ENCODE measurements at regions not wholly inside any gene's neighbourhood (a gene's known extent, or its start where the extent isn't known, plus 50 kb on each side); places are given as distances from the start of the nearest gene placed in this dataset.
"Not testable (repeated sequence)": the region's sequence is repeated elsewhere in the genome, so short reads cannot be mapped to it uniquely, and the experiment has no call there.

GRCh38 chr2:2782007-2782406 lies 450.9 kb upstream of the MYT1L start:
- DNase-seq = no peak

- no peak for DNase-seq
Observed at GRCh38 chr2:2779727-2780126, 448.7 kb upstream of the MYT1L start.

DNA sequence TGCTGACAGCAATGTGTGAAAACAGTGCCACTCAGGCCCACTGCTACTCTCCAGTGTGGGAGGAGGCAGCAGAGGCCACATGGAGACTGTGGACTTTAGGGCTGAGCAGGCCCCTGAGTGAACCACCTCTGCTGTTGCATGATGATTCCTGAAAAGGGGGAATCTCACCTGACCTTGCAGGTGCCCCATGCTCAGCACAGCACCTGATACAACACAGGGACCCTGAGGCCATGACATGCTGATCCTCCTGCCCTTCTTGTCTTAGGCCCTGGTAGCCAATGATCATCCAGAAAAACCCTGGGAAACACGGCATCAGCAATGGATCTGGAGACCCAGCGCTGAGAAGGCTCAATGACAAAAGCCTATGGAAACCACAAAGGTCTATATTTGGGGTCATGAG lies 446.8 kb upstream of the MYT1L start:
- DNase-seq = no peak

- no peak for DNase-seq
Observed at GRCh38 chr2:2777213-2777612, 446.1 kb upstream of the MYT1L start.

- DNase-seq = no peak
Observed at GRCh38 chr2:2775018-2775417, 443.9 kb upstream of the MYT1L start.

- no peak for DNase-seq
Observed at GRCh38 chr2:2773692-2774091, 442.6 kb upstream of the MYT1L start.

- DNase-seq = not testable (repeated sequence)
Observed at GRCh38 chr2:2773080-2773479, 442.0 kb upstream of the MYT1L start.

GRCh38 chr2:2771721-2772411 lies 440.8 kb upstream of the MYT1L start:
- DNase-seq = no peak

- no peak for DNase-seq
Observed at GRCh38 chr2:2769481-2770431, 438.7 kb upstream of the MYT1L start.

GRCh38 chr2:2768476-2768875 lies 437.4 kb upstream of the MYT1L start:
- DNase-seq = no peak

DNA sequence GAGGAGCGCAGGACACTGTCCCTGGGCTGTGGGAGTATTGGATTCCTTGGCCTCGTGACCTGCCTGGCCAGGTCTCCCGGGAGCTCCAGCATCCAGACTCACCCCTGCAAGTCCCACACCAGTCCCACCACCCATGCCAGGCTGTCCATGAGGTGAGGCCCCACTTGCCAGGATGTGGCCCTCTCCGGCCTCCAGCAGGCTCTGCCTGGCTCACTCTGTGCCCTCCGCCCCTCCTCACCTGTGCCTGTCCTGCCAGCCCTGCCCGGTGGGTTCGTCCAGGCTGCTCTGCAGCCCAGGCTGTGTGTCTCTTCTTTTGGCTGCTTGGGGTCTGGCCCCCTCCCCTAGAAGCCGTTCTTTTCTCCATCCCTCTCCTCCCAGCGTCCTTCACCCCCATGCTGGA lies 436.8 kb upstream of the MYT1L start:
- no peak for DNase-seq

- no peak for DNase-seq
Observed at GRCh38 chr2:2765839-2766495, 434.9 kb upstream of the MYT1L start.

DNA sequence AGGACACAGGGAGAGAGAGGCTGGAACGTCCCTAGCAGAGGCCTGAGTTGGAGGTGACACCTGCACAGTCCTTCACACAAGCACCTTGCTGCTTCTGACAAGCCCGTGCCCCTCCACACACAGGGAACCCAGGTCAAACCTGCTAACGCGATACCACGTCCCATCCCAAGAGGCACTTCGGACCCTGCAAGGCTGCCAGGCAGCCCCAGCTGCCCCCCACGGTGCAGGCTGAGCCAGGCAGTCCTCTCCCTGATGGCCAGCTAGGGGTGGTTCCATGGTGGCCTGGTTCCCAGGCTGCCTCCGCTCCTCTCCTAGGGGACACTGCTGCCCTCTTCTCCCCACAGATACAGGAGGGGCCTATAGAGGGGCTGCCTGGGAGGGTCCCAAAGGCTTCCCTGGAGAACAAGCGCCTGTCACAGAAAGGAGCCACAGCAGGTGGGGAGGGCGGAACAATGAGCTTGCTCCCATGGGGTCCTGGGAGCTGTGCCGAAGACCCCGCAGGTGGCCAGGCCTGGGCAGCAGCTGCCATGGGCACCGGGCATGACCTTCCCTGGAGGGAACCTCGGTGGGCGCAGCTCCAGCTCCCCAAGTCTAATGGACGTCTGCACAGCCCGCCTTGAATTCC lies 434.2 kb upstream of the MYT1L start:
- no peak for DNase-seq

GRCh38 chr2:2764739-2765138 lies 433.7 kb upstream of the MYT1L start:
- no peak for DNase-seq

DNA sequence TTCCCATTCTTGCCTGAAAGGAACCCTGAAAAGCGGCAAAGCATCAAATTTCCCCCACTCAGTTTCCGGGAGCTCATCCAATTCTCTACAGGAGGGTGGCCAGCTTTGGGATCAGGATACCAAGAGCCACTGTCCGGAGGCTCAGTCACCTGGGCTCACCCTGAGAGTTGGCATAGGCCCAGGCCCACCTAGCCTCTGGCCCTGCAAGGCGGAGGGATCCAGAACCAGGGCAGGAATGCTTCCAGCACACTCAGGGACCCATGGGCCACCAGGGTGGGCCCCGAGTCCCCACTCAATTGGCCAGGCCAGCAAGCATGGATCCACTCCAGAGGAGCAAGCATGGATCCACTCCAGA lies 432.9 kb upstream of the MYT1L start:
- no peak for DNase-seq

- no peak for DNase-seq
Observed at GRCh38 chr2:2763351-2764000, 432.4 kb upstream of the MYT1L start.

GRCh38 chr2:2762913-2763312 lies 431.8 kb upstream of the MYT1L start:
- no peak for DNase-seq

DNA sequence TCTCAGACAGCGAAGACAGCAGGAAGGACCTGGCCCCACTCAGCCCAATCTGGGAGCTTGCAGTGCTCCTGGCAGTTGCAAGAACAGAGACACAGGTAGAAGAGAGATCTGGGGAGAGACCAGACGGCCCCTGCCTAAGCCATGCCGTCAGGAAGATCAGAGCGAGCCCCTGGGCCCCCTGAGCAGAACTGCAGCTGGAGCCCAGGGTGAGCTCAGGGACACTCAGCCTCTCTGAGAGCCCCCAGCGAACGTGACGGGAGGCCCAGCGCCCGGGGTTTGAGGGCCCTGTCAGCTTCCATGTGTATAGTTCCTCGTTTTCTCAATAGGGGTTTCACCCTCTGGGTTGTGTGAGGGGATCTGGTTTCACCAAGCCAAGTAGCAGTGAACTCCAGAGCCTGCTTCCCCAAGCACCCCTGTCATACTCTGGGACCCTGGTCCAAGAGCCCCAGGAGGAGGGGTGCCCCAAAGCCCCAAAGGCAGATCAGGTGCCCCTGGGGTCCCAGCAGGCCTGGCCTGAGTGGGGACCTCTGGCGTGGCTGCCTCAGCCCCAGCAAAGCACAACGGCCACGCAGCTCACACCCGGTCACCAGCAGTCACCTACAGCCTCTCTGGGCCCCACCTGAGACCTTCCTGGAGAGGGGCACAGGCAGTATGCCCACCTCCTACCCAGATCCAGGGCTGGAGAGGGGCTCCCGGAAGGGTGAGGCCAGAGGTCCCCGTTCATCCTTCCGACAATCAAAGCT lies 431.3 kb upstream of the MYT1L start:
- DNase-seq = no peak

DNA sequence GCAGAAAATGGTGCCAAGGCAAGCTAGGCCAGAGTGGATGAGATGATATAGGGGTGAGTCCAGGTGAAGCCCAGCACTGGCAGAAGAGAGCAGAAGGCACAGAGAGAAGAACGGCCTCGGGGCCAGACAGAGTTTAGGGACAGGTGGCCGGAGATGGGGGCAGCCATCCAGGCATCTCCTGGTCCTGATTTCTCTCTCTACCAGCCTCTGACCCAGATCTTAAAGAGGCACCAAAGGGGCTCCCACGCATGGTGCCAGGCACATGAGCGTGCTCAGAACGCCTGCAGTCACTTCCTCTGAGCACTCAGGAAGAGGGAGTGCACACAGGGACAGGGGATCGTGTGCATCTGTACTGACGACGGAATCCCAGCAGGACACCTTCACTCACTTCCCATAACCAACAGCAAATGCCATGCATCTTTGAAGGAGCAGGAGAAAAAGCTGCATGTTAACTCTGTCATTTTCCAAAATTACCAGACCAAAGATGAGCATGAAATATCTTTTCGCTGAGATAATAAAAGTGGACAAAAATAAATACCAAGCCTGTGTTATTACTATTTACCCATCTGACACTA lies 427.8 kb upstream of the MYT1L start:
- no peak for DNase-seq

DNA sequence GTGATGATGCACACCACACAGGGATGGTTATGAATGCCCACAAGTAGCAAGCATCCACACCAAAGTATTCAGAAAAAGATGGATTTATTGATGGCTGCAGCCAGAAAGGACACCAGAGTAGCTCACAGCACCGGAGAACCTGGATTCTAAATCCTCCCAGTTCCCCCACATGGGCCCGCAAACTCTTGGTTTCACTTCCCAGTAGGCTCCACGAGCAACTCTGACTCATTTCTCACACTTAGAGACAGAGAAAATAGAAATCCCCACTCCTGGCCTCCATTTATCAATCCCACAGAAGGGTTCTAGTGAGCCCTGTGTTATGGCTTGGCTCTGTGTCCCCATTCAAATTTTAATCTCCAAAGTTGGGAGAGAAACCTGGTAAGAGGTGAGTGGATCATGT lies 426.7 kb upstream of the MYT1L start:
- no peak for DNase-seq

GRCh38 chr2:2756886-2757285 lies 425.8 kb upstream of the MYT1L start:
- no peak for DNase-seq

GRCh38 chr2:2755990-2756389 lies 424.9 kb upstream of the MYT1L start:
- DNase-seq = no peak
